ENCODE measurements at regions not wholly inside any gene's neighbourhood (a gene's known extent, or its start where the extent isn't known, plus 50 kb on each side); places are given as distances from the start of the nearest gene placed in this dataset.

- no peaks in the 10 kb centered on the region for H3K4me1 ChIP-seq (ENCODE audit: control insufficient read depth, low read depth, low read length)
- H3K18ac ChIP-seq (ENCODE audit: low read length): no peak overlapping the region
- no peak overlapping the region for H3K56ac ChIP-seq (ENCODE audit: low read length)
- H3K27me3 ChIP-seq (ENCODE audit: insufficient read depth, low read length, poor library complexity): no peaks in the 10 kb centered on the region
- H4K5ac ChIP-seq (ENCODE audit: low read length): no peak overlapping the region
- H3K4me2 ChIP-seq (ENCODE audit: low read length): no peak overlapping the region
- H2BK5ac ChIP-seq (ENCODE audit: low read length): no peak overlapping the region
- H3K23ac ChIP-seq (ENCODE audit: low read length): no peak overlapping the region
- H3K79me1 ChIP-seq (ENCODE audit: low read length): no peaks in the 10 kb centered on the region
- WGBS (ENCODE audit: extremely low coverage, insufficient coverage, low lambda C conversion rate): no CpG with 5 or more reads among the region's 1 CpG
- no peak overlapping the region for H4K8ac ChIP-seq (ENCODE audit: low read depth, low read length)
- no peak overlapping the region for H2BK120ac ChIP-seq (ENCODE audit: low read depth, low read length)
- no peak overlapping the region for H3K27ac ChIP-seq (ENCODE audit: low read depth, low read length)
- no peak overlapping the region for H3K9ac ChIP-seq (ENCODE audit: low read length)
- H3K36me3 ChIP-seq (ENCODE audit: control insufficient read depth, insufficient read depth, low read length): no peaks in the 10 kb centered on the region
- no peak for DNase-seq
- no peak overlapping the region for H3K4me3 ChIP-seq (ENCODE audit: low read length)
- no peak overlapping the region for H2AK5ac ChIP-seq (ENCODE audit: low read length)
- H3K79me2 ChIP-seq (ENCODE audit: control insufficient read depth, insufficient read depth, low read length): no peaks in the 10 kb centered on the region
- no peak overlapping the region for H3K4ac ChIP-seq (ENCODE audit: low read depth, low read length)
- no peak overlapping the region for H2BK15ac ChIP-seq (replicated peaks; ENCODE audit: low read depth)
Observed at GRCh38 chr3:83740504-83740903, 1218.3 kb upstream of the CADM2 start.

- no peaks in the 10 kb centered on the region for H3K36me3 ChIP-seq (ENCODE audit: control insufficient read depth, insufficient read depth, low read length)
- no peak overlapping the region for H3K4me3 ChIP-seq (ENCODE audit: low read length)
- H3K27ac ChIP-seq (ENCODE audit: low read depth, low read length): no peak overlapping the region
- WGBS (ENCODE audit: extremely low coverage, insufficient coverage, low lambda C conversion rate): no CpG with 5 or more reads among the region's 1 CpG
- H3K18ac ChIP-seq (ENCODE audit: low read length): no peak overlapping the region
- no peak overlapping the region for H4K8ac ChIP-seq (ENCODE audit: low read depth, low read length)
- H2BK120ac ChIP-seq (ENCODE audit: low read depth, low read length): no peak overlapping the region
- H3K27me3 ChIP-seq (ENCODE audit: insufficient read depth, low read length, poor library complexity): no peaks in the 10 kb centered on the region
- H3K23ac ChIP-seq (ENCODE audit: low read length): no peak overlapping the region
- no peak overlapping the region for H3K4me2 ChIP-seq (ENCODE audit: low read length)
- no peak overlapping the region for H2BK15ac ChIP-seq (replicated peaks; ENCODE audit: low read depth)
- H3K79me1 ChIP-seq (ENCODE audit: low read length): no peaks in the 10 kb centered on the region
- DNase-seq: no peak
- H3K9ac ChIP-seq (ENCODE audit: low read length): no peak overlapping the region
- no peaks in the 10 kb centered on the region for H3K4me1 ChIP-seq (ENCODE audit: control insufficient read depth, low read depth, low read length)
- no peak overlapping the region for H4K5ac ChIP-seq (ENCODE audit: low read length)
- H2AK5ac ChIP-seq (ENCODE audit: low read length): no peak overlapping the region
- no peak overlapping the region for H3K56ac ChIP-seq (ENCODE audit: low read length)
- H3K4ac ChIP-seq (ENCODE audit: low read depth, low read length): no peak overlapping the region
- no peaks in the 10 kb centered on the region for H3K79me2 ChIP-seq (ENCODE audit: control insufficient read depth, insufficient read depth, low read length)
- H2BK5ac ChIP-seq (ENCODE audit: low read length): no peak overlapping the region
Observed at GRCh38 chr3:83765956-83766355, 1192.8 kb upstream of the CADM2 start.

- no peak overlapping the region for H3K27ac ChIP-seq (ENCODE audit: low read depth, low read length)
- WGBS (ENCODE audit: extremely low coverage, insufficient coverage, low lambda C conversion rate): no CpG with 5 or more reads among the region's 17 CpGs
Observed at GRCh38 chr3:83769791-83770663, 1188.8 kb upstream of the CADM2 start.

GRCh38 chr3:83770664-83771402 lies 1188.0 kb upstream of the CADM2 start:
- no peak overlapping the region for H3K27ac ChIP-seq (ENCODE audit: low read depth, low read length)
- WGBS (ENCODE audit: extremely low coverage, insufficient coverage, low lambda C conversion rate): 100% methylated on average over 1 of the region's 7 CpGs
- H3K79me1 ChIP-seq (ENCODE audit: low read length): no peaks in the 10 kb centered on the region
- H3K36me3 ChIP-seq (ENCODE audit: control insufficient read depth, insufficient read depth, low read length): no peaks in the 10 kb centered on the region
- no peaks in the 10 kb centered on the region for H3K4me1 ChIP-seq (ENCODE audit: control insufficient read depth, low read depth, low read length)
- no peak overlapping the region for H3K9ac ChIP-seq (ENCODE audit: low read length)
- H4K5ac ChIP-seq (ENCODE audit: low read length): no peak overlapping the region
- H2AK5ac ChIP-seq (ENCODE audit: low read length): no peak overlapping the region
- H2BK120ac ChIP-seq (ENCODE audit: low read depth, low read length): no peak overlapping the region
- H4K8ac ChIP-seq (ENCODE audit: low read depth, low read length): no peak overlapping the region
- H2BK15ac ChIP-seq (replicated peaks; ENCODE audit: low read depth): no peak overlapping the region
- no peaks in the 10 kb centered on the region for H3K27me3 ChIP-seq (ENCODE audit: insufficient read depth, low read length, poor library complexity)
- no peak overlapping the region for H3K23ac ChIP-seq (ENCODE audit: low read length)
- H3K4me2 ChIP-seq (ENCODE audit: low read length): no peak overlapping the region
- no peaks in the 10 kb centered on the region for H3K79me2 ChIP-seq (ENCODE audit: control insufficient read depth, insufficient read depth, low read length)
- H2BK5ac ChIP-seq (ENCODE audit: low read length): no peak overlapping the region
- no peak overlapping the region for H3K4ac ChIP-seq (ENCODE audit: low read depth, low read length)
- no peak overlapping the region for H3K18ac ChIP-seq (ENCODE audit: low read length)
- H3K56ac ChIP-seq (ENCODE audit: low read length): no peak overlapping the region
- H3K4me3 ChIP-seq (ENCODE audit: low read length): no peak overlapping the region
- no peak for DNase-seq

More at GRCh38 chr3:83769791-83770663, 1188.8 kb upstream of the CADM2 start:
- Histone ChIP-seq H3K27me3 (ENCODE audit: insufficient read depth, low read length, poor library complexity) (no peaks in the 10 kb centered on the region), H3K79me1 (ENCODE audit: low read length) (no peaks in the 10 kb centered on the region), H3K4me1 (ENCODE audit: control insufficient read depth, low read depth, low read length) (no peaks in the 10 kb centered on the region), H3K56ac (ENCODE audit: low read length) (no peak overlapping the region), H3K4ac (ENCODE audit: low read depth, low read length) (no peak overlapping the region), H3K23ac (ENCODE audit: low read length) (no peak overlapping the region), H2BK5ac (ENCODE audit: low read length) (no peak overlapping the region), H2BK120ac (ENCODE audit: low read depth, low read length) (no peak overlapping the region), H3K18ac (ENCODE audit: low read length) (no peak overlapping the region), H2AK5ac (ENCODE audit: low read length) (no peak overlapping the region), H4K5ac (ENCODE audit: low read length) (no peak overlapping the region), H2BK15ac (replicated peaks; ENCODE audit: low read depth) (no peak overlapping the region), H4K8ac (ENCODE audit: low read depth, low read length) (no peak overlapping the region), H3K4me2 (ENCODE audit: low read length) (no peak overlapping the region), H3K36me3 (ENCODE audit: control insufficient read depth, insufficient read depth, low read length) (no peaks in the 10 kb centered on the region), H3K4me3 (ENCODE audit: low read length) (no peak overlapping the region), H3K9ac (ENCODE audit: low read length) (no peak overlapping the region), H3K79me2 (ENCODE audit: control insufficient read depth, insufficient read depth, low read length) (no peaks in the 10 kb centered on the region)
- no peak for DNase-seq

- Histone ChIP-seq H3K23ac (ENCODE audit: low read length) (no peak overlapping the region), H3K4me2 (ENCODE audit: low read length) (no peak overlapping the region), H2AK5ac (ENCODE audit: low read length) (no peak overlapping the region), H3K9ac (ENCODE audit: low read length) (no peak overlapping the region), H2BK120ac (ENCODE audit: low read depth, low read length) (no peak overlapping the region), H3K4ac (ENCODE audit: low read depth, low read length) (no peak overlapping the region), H3K56ac (ENCODE audit: low read length) (no peak overlapping the region), H3K79me2 (ENCODE audit: control insufficient read depth, insufficient read depth, low read length) (no peaks in the 10 kb centered on the region), H4K8ac (ENCODE audit: low read depth, low read length) (no peak overlapping the region), H4K5ac (ENCODE audit: low read length) (no peak overlapping the region), H2BK15ac (replicated peaks; ENCODE audit: low read depth) (no peak overlapping the region), H3K79me1 (ENCODE audit: low read length) (no peaks in the 10 kb centered on the region), H3K4me3 (ENCODE audit: low read length) (no peak overlapping the region), H3K27ac (ENCODE audit: low read depth, low read length) (no peak overlapping the region), H3K36me3 (ENCODE audit: control insufficient read depth, insufficient read depth, low read length) (no peaks in the 10 kb centered on the region), H3K4me1 (ENCODE audit: control insufficient read depth, low read depth, low read length) (no peaks in the 10 kb centered on the region), H3K18ac (ENCODE audit: low read length) (no peak overlapping the region), H3K27me3 (ENCODE audit: insufficient read depth, low read length, poor library complexity) (no peaks in the 10 kb centered on the region), H2BK5ac (ENCODE audit: low read length) (no peak overlapping the region)
- WGBS (ENCODE audit: extremely low coverage, insufficient coverage, low lambda C conversion rate): no CpG with 5 or more reads among the region's 2 CpGs
- DNase-seq: no peak
Observed at GRCh38 chr3:83802801-83803200, 1156.0 kb upstream of the CADM2 start.

Data from mesendoderm (in vitro differentiated cells).